Gastrocnemius medialis (tissue), 4 donors: ENCODE measurements at regions not wholly inside any gene's neighbourhood (a gene's known extent, or its start where the extent isn't known, plus 50 kb on each side); places are given as distances from the start of the nearest gene placed in this dataset.

ENCODE experiments used
- ATAC-seq, 2 donors: fragments of 150-250 bp; one replicate each; pipeline ENCODE4 v1.9.1; 2016
- DNase-seq, 2 donors: peaks; one replicate each; pipeline ENCODE4 v3.0.0-alpha.2; 2019
- H3K27ac ChIP-seq, 4 donors: fragments of 200-600 bp; sonication (generic); 1 replicate in 1 of 4; 2 replicates in 3 of 4; pipeline ENCODE4 v1.5.1; 2016 to 2018; ENCODE audit warnings: mild to moderate bottlenecking in 2 of 4, moderate library complexity in 1 of 4
- H3K27me3 ChIP-seq, 3 donors: fragments of 200-600 bp; sonication (generic) in 2 of 3; 1 replicate in 1 of 3; 2 replicates in 2 of 3; pipeline versions ENCODE4 v1.5.1 to v1.6.0; 2016 to 2019; ENCODE audit warnings: mild to moderate bottlenecking in 1 of 3, moderate library complexity in 1 of 3
- H3K36me3 ChIP-seq, 2 donors: fragments of 200-600 bp; sonication (generic) in 1 of 2; one replicate each; pipeline ENCODE4 v1.5.1; 2017 to 2018
- H3K4me1 ChIP-seq, 2 donors: fragments of 200-600 bp; sonication (generic) in 1 of 2; one replicate each; pipeline ENCODE4 v1.5.1; 2016 to 2017; ENCODE audit warnings: mild to moderate bottlenecking in 2 of 2
- H3K4me3 ChIP-seq, 4 donors: fragments of 200-600 bp; sonication (generic) in 3 of 4; 1 replicate in 1 of 4; 2 replicates in 3 of 4; pipeline ENCODE4 v1.5.1; 2016 to 2019; ENCODE audit warnings: mild to moderate bottlenecking in 2 of 4
- H3K9me3 ChIP-seq, 3 donors: fragments of 200-600 bp; sonication (generic) in 2 of 3; 1 replicate in 1 of 3; 2 replicates in 2 of 3; pipeline ENCODE4 v1.5.1; 2016 to 2019
- POLR2A ChIP-seq, 2 donors: fragments of 450-650 bp; IDR thresholded peaks; one replicate each; pipeline ENCODE4 v1.6.1; 2017; ENCODE audit warnings: antibody characterized with exemption in 2 of 2, mild to moderate bottlenecking in 2 of 2, moderate library complexity in 2 of 2
- in situ Hi-C, 4 donors: fragments of 200-750 bp; cut with MboI; loops; one replicate each; pipeline versions ENCODE4 v1.15.0 to v1.8.0; 2017; ENCODE audit warnings: low sequenced_read_pairs in 4 of 4
- intact Hi-C: fragments of 100-400 bp; cut with DNase I; formaldehyde crosslinking; loops from one replicate; pipeline ENCODE4 v1.15.1; 2023; ENCODE audit warnings: low total_unique reads
- TF ChIP-seq, protein P1 (sequence below), 5 experiments: fragments of 450-650 bp in 3 of 5; fragments of 200-600 bp in 2 of 5; sonication (generic) in 2 of 5; IDR thresholded peaks in 4 of 5; conservative IDR thresholded peaks in 1 of 5; 1 replicate in 4 of 5; 2 replicates in 1 of 5; pipeline ENCODE4 v1.5.1; 2016 to 2019; ENCODE audit warnings: antibody characterized with exemption in 5 of 5, mild to moderate bottlenecking in 3 of 5, moderate library complexity in 3 of 5

DNA sequence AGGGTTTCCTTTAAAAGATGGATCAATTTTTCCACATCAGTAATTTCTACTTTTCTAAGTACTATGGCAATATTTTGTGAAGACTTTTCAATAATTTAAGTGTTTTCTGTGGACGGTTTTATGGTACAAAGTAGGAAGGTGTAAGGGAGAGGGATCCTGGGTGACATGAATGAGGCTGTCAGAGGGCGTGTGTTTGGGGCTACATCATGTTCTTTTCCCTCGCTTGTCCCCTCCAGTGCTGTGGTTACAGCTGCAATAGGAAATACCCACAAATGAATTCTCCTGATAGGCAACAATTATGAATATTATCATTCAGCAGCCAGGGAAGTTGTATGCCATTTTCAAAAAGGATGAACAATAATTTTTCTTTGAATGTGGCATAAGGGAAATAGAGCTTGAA, 83.8 kb downstream of the CAVIN4 start:
- DNase-seq (no peak), ATAC-seq (no peak)
- Histone ChIP-seq H3K4me3 (no peak overlapping the region), H3K4me1 (no peaks in the 10 kb centered on the region), H3K36me3 (no peaks in the 10 kb centered on the region), H3K27ac (no peak overlapping the region), H3K27me3 (peaks cover 0 to under 1% (median 0%) of the 10 kb centered on the region in 3 donors), H3K9me3 (no peaks in the 10 kb centered on the region)
- intact Hi-C loops = no loop called here
- TF ChIP-seq POLR2A (IDR thresholded peaks at IDR 0.05) = no peak
- TF ChIP-seq, protein P1, sequence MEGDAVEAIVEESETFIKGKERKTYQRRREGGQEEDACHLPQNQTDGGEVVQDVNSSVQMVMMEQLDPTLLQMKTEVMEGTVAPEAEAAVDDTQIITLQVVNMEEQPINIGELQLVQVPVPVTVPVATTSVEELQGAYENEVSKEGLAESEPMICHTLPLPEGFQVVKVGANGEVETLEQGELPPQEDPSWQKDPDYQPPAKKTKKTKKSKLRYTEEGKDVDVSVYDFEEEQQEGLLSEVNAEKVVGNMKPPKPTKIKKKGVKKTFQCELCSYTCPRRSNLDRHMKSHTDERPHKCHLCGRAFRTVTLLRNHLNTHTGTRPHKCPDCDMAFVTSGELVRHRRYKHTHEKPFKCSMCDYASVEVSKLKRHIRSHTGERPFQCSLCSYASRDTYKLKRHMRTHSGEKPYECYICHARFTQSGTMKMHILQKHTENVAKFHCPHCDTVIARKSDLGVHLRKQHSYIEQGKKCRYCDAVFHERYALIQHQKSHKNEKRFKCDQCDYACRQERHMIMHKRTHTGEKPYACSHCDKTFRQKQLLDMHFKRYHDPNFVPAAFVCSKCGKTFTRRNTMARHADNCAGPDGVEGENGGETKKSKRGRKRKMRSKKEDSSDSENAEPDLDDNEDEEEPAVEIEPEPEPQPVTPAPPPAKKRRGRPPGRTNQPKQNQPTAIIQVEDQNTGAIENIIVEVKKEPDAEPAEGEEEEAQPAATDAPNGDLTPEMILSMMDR (IDR thresholded peaks at IDR 0.05 in 4 of 5, conservative IDR thresholded peaks at IDR 0.05 in 1 of 5) = no peak
- in situ Hi-C loops = no loop called here

DNA sequence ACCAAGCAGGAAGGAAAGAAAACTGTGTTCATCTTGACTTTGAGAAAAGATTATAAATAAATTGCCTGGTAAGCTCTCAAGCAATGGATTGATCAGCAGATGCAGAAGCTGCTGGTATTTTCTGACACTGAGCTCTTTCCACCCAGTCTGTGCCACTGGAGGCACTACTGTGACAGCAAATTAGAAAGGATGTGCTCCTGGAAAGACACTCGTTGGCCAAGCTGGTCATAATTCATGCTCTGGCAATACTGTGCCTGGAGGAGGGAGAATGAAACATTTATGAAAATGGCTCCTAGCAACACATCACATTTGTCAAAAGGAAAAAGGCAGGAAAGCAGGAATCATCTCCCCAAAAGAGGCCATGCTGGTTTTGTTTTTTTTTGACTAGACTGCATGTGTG, 84.2 kb downstream of the CAVIN4 start:
- no peak overlapping the region for H3K27ac ChIP-seq
- H3K4me1 ChIP-seq = no peaks in the 10 kb centered on the region
- DNase-seq (no peak), ATAC-seq (no peak)
- H3K4me3 ChIP-seq = no peak overlapping the region
- in situ Hi-C loops = no loop called here
- intact Hi-C loops = no loop called here
- no peaks in the 10 kb centered on the region for H3K36me3 ChIP-seq
- H3K9me3 ChIP-seq = no peaks in the 10 kb centered on the region
- TF ChIP-seq POLR2A (IDR thresholded peaks at IDR 0.05) = no peak
- TF ChIP-seq, protein P1 (IDR thresholded peaks at IDR 0.05 in 4 of 5, conservative IDR thresholded peaks at IDR 0.05 in 1 of 5) = no peak
- H3K27me3 ChIP-seq = peaks cover 0 to 2% (median 0%) of the 10 kb centered on the region in 3 donors

DNA sequence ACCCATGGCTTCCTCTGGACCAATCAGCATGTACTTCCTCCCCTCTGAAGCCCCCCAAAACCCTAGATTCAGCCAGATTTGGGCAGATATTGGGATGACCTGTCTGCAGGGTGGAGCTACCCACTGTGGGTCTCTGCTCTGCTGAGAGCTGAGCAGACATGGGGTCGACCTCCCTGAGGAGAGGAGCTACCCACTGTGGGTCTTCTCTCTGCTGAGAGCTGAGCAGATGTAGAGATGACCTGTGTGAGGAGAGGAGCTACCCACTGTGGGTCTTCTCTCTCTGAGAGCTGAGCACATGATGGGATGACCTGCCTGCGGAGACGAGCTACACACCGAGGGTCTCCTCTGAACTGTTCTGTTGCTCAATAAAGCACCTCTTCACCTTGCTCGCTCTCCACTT, 89.6 kb downstream of the CAVIN4 start:
- no peak for DNase-seq
- no peak for ATAC-seq
- in situ Hi-C loops = no loop called here
- Histone ChIP-seq H3K27ac (no peak overlapping the region), H3K36me3 (no peaks in the 10 kb centered on the region), H3K4me1 (no peaks in the 10 kb centered on the region), H3K27me3 (peaks cover 0 to 2% (median 0%) of the 10 kb centered on the region in 3 donors), H3K4me3 (no peak overlapping the region), H3K9me3 (no peaks in the 10 kb centered on the region)
- TF ChIP-seq, protein P1 (IDR thresholded peaks at IDR 0.05 in 4 of 5, conservative IDR thresholded peaks at IDR 0.05 in 1 of 5) = no peak
- no peak for TF ChIP-seq POLR2A (IDR thresholded peaks at IDR 0.05)
- intact Hi-C loops = no loop called here

DNA sequence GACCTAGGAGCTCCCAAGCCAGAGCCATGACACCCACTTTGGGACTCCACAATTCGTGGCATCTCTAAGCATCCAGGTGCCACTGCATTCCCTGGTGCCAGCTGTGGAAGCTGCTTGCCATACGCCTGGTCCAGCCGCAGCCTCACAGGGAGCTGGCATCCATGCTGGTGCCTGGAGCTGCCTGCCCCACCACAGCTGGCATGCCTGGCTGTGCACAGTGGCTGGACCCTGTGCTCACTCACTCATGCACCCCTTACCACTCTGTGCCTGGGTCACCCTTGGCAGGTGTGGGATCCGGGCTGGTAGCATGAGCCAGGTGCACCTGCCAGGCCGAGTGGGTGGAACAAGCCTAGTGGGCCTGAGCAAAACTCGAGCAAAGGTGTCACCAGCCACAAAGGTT, 90.1 kb downstream of the CAVIN4 start:
- TF ChIP-seq, protein P1 (IDR thresholded peaks at IDR 0.05 in 4 of 5, conservative IDR thresholded peaks at IDR 0.05 in 1 of 5) = no peak
- no peak for TF ChIP-seq POLR2A (IDR thresholded peaks at IDR 0.05)
- no peak overlapping the region for H3K27ac ChIP-seq
- no peaks in the 10 kb centered on the region for H3K9me3 ChIP-seq
- intact Hi-C loops = no loop called here
- in situ Hi-C loops = no loop called here
- H3K27me3 ChIP-seq = peaks cover 0 to 2% (median 0%) of the 10 kb centered on the region in 3 donors
- no peak overlapping the region for H3K4me3 ChIP-seq
- DNase-seq = no peak
- no peaks in the 10 kb centered on the region for H3K4me1 ChIP-seq
- ATAC-seq = no peak
- no peaks in the 10 kb centered on the region for H3K36me3 ChIP-seq

DNA sequence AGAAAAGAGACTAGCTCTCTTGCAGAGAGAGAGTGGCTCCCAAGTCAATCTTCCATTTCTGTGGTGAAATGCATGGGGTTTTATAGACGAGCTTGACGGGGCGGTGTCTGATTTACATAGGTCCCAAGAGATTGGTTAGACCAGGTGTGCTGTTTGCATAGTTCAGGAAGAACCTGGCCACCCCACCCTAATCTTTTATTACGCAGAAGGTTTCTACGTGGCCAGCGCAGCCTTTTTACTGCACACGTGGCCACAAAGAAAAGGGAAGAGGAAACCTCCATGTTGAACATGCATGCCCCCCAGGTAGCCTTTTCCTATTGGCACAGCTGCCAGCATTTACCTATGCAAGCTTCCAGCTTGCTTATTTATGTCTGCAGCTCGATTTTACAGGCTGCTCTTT, 92.1 kb downstream of the CAVIN4 start:
- H3K9me3 ChIP-seq = no peaks in the 10 kb centered on the region
- H3K36me3 ChIP-seq = no peaks in the 10 kb centered on the region
- TF ChIP-seq, protein P1 (IDR thresholded peaks at IDR 0.05 in 4 of 5, conservative IDR thresholded peaks at IDR 0.05 in 1 of 5) = no peak
- TF ChIP-seq POLR2A (IDR thresholded peaks at IDR 0.05) = no peak
- in situ Hi-C loops = no loop called here
- peaks cover 2 to 12% of the 10 kb centered on the region in 2 donors for H3K4me1 ChIP-seq
- H3K27me3 ChIP-seq = peaks cover 0 to 2% (median 0%) of the 10 kb centered on the region in 3 donors
- ATAC-seq = no peak
- no peak for DNase-seq
- intact Hi-C loops = no loop called here
- no peak overlapping the region for H3K4me3 ChIP-seq
- no peak overlapping the region for H3K27ac ChIP-seq
